GM19238 (cell line): ENCODE measurements at regions not wholly inside any gene's neighbourhood (a gene's known extent, or its start where the extent isn't known, plus 50 kb on each side); places are given as distances from the start of the nearest gene placed in this dataset.
"Not testable (repeated sequence)": the region's sequence is repeated elsewhere in the genome, so short reads cannot be mapped to it uniquely, and the experiment has no call there.

Experiments used
- DNase-seq: peaks from one replicate; pipeline ENCODE4 v3.0.0; 2011; ENCODE audit warnings: low spot score; ENCODE audit not compliant: insufficient read length

GRCh38 chr12:54713876-54714275 lies 65.7 kb upstream of the DCD start:
- DNase-seq, result not testable (repeated sequence)

GRCh38 chr12:54711669-54712068 lies 63.5 kb upstream of the DCD start:
- no peak for DNase-seq

DNA sequence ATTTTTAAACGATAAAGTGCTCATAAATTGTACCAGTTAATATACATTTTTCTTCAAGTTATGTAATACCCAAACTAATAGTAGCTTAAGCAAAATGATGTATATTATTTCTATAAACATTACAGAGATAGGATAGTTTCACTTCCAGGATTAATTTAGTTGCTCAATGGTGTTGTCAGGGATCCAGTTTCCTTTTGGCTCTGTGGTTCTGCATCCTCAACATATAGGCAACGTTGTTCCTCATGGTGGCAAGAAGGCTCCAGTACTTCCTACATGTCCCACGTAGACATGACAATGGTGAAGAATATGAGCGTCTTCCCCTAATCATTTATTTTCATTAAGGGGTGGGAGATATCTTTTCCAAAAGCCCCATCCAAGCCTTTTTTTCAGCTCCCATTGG lies 60.7 kb upstream of the DCD start:
- no peak for DNase-seq

DNA sequence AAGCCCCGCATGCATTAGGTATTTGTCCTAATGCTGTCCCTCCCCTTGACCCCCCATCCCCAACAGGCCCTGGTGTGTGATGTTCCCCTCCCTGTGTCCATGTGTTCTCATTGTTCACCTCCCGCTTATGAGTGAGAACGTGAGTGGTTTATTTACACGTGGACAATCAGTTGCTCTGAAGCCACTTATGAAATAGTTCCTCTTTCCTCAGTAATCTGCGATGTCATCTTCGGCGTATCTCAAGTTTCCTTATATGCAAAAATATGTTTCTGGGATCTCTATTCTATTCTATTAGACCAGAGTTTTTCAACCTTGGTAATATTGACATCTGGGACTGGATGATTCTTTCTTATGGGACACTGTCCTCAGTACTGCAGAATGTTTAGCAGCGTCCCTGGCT lies 56.0 kb upstream of the DCD start:
- no peak for DNase-seq

GRCh38 chr12:54701940-54702592 lies 53.9 kb upstream of the DCD start:
- no peak for DNase-seq

DNA sequence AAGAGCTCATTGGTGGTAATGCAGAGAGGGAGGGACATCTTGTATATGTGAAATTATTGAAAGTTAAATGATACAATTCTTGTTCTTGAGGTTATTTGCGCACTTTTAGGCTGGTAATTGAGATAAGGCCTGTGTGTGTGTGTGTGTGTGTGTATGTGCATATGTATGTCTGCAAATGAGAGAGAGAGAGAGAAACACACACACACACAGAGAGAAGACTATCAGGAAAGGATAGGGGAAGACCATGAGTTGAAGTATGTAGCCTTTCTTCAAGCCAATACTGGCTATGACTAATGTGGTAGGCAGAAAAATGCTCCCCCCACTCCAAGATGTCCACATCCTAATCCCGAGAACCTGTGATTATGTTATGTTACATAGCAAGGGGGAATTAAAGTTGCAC lies 52.7 kb upstream of the DCD start:
- DNase-seq, result no peak

DNA sequence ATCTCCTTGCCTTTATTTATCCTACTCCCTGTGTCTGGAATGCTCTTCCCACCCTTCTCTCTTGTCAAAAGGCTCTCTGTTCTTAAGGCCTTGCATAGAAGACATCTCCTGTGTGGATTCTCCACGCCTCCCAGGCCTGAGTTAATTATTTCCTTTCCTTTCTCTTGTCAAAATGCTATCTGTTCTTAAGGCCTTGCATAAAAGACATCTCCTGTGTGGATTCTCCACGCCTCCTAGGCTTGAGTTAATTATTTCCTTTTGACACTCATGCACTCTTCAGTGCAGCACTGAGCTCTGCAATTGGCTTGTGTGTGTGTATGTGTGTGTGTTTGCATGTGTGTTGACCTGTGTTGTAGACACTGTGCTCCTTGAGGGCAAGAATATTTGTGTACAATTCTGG lies 52.1 kb upstream of the DCD start:
- no peak for DNase-seq
